Skeletal muscle cell (primary cell): ENCODE measurements at regions not wholly inside any gene's neighbourhood (a gene's known extent, or its start where the extent isn't known, plus 50 kb on each side); places are given as distances from the start of the nearest gene placed in this dataset.
"Not testable (repeated sequence)": the region's sequence is repeated elsewhere in the genome, so short reads cannot be mapped to it uniquely, and the experiment has no call there.

Experiments used
- DNase-seq: peaks from one replicate; pipeline ENCODE4 v3.0.0-alpha.2; 2010; ENCODE audit warnings: low read depth
- H3K4me3 ChIP-seq: 2 replicates; pipeline ENCODE4 v1.5.1; 2011; ENCODE audit warnings: low read depth, mild to moderate bottlenecking, control low read depth, low read length, moderate library complexity

DNA sequence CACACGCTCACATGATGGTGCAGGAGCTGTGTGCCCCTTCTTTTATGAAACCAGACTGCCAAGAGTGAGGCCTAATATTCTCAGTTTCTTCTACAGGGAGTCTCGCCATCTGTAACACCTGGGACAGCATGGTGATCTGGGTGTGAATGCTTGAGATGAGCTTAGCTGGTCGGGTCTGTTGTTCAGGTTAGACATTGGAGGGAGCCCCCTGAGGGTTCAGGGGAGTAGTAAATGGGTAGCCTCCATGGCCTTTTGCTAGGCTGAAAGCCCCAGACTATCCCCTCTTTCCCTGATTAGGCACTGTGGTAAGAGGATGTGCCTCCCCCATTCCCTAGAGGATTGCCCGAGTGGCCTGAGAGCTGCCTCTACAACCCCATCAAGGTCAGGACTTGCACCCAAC is 1916.1 kb downstream of the PCDH9 start:
- DNase-seq, result no peak
- no peak overlapping the region for H3K4me3 ChIP-seq

DNA sequence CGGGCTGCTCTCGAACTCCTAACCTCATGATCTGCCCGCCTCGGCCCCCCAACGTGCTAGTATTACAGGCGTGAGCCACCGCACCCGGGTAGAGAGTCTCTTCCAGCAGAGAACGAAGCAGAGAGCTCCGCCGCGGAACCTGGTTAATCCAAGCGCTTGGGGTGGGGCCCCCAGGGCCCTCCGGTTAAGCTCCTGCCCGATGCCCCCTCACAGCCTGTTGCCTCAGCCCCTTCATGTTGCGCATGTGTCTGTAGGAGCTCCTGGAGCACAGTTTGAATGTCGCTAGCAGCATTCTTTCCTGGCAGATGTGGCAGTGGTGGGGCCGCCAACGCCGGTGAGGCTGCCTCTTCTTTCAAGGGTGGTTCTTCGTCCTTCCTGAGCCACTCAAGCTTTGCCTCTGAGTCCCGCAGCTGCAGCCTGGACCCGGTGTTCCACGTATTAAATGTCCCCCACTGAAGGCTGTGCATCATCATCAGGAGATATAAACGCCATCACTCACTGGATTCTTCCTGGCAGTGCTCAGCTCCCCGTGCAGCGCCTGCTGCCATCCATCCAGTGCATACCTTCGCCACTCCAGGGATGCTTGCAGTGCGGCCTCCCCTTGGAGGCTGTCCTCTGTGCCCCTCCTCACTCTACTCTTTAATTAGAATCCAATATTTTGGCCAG is 1919.3 kb downstream of the PCDH9 start:
- no peak for DNase-seq
- no peak overlapping the region for H3K4me3 ChIP-seq

DNA sequence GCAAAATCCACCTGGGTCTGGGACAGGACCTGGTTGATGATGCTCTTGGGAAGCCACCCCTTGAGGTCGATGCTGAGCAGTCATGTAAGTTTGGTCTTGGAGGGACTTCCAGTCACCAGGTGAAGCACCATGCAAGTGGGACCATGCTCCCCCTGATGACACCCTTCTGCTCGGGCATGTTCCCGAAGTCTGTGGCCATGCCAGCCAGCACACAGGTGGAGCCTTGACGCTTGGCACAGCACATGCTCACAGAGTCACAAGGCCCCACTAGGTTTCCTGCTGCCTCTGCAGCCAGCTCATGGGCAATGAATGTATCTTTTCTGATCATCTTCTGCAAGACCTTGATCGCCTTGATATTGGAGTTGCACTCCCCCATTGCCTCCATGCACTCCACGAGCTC is 1920.2 kb downstream of the PCDH9 start:
- no peak overlapping the region for H3K4me3 ChIP-seq

DNA sequence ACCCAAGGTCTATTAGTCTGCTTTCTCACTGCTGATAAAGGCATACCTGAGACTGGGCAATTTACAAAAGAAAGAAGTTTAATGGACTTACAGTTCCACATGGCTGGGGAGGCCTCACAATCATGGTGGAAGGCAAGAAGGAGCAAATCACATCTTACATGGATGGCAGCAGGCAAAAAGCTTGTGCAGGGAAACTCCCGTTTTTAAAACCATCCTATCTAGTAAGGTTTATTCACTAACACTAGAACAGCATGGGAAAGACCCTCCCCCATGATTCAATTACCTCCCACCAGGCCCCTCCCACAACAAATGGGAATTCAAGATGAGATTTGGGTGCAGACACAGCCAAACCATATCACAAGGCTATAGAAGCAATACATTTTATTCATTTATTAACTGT is 1921.4 kb downstream of the PCDH9 start:
- H3K4me3 ChIP-seq, DNase-seq: not testable (repeated sequence)

More for the DNA sequence above, 1920.2 kb downstream of the PCDH9 start:
- no peak for DNase-seq

DNA sequence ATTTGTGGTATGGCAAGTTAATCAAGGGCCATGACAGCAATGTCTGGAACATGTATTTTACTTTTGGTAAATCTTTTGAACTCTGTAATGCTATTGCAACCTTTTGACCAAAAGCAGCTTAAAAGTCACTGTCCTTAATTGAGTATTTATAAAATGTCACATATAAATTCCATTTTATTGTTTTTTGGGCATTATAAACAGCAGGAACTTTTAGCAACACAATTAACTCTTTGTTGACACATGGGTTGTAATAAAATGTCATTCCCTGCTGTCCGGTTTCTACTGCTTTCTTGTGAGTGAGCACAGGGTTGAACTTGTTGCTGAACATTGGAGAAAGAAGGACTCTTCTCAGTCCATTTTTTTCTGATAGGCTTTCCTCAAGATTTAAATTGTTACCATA is 1923.1 kb downstream of the PCDH9 start:
- DNase-seq, result no peak
- H3K4me3 ChIP-seq, result no peak overlapping the region

DNA sequence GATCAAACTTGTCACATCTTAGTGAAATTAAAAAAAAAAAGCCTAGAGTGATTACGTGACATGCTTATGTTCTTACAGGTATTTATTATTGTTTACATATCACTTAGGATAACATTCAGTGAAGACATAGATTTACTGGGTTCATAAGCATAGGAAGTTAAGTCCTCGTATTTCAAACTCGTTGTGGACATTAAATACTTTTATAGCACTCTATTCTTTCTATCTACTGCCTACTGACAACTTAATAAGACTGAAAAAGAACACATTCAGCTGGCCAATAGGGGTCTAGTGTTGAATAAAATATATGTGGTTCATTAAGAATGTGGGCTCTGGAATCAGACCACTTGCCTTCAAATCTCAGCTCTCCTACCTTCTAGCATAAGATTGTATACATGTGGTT is 1927.4 kb downstream of the PCDH9 start:
- no peak overlapping the region for H3K4me3 ChIP-seq
- DNase-seq, result no peak

DNA sequence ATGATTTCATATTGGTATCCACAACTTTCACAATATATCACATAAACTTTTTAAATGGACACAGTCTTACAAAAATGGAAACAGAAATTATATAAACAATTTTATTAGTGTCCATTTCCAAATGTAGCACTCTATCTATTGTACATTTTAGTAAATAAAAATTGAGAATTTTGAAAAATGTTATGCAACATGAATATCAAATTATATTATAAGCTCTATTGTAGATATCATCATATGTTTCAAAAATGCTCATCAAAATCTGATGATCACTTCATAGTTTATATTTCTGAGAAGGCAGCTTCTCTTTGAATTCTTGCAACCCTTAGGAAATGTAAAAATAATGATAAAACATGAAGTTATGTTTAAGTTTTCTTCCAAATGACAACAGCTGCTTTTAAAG is 1928.6 kb downstream of the PCDH9 start:
- DNase-seq, result no peak

DNA sequence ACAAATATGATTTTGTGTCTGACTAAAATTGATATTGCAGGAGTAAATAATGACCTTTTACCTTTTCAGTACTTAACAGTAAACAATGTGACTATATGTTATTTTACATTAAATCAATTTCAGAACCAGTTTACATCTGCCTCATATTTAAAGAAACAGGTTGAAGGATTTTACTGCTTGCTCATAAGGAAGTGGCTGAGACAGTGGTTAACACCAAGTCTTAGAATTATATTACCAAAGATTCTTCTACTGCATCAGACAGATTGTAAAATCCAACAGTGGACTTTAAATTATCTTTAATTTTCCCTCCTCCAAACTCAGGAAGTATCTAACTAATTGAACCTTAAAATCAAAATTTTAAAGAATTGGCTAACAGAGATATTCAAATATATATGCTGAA is 1929.9 kb downstream of the PCDH9 start:
- H3K4me3 ChIP-seq, result no peak overlapping the region
- DNase-seq, result no peak

More for the DNA sequence above, 1928.6 kb downstream of the PCDH9 start:
- H3K4me3 ChIP-seq, result no peak overlapping the region

DNA sequence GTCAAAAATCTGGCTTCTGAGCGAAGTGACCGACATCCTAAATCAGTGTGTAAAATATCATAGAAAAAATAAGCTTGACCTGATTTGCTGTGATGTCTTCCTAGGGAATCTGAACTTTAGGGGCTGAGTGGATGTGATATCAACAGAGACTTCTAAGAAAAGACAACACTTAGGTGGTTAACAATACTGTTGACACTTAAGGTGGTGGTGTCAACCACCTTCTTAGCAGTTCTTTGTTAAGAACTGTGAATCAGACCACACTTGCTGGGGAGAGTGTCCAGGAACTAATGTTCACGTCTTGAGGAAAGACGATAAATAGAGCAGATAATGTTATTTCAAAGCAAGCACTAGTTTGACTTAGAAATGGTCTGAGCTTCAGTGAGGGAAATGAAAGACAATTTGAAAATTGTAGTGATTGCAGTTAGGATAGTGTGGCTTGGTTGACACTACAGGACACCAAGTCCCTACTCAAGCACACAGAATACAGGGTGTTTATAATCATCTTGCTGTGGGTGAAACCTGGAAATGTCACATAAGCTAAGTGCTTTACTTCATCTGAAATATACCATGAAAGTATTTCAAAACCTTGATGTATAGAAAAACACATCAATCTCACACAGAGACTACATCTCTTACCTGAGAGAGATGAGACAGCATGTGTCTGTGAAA is 1936.5 kb downstream of the PCDH9 start:
- no peak overlapping the region for H3K4me3 ChIP-seq
- no peak for DNase-seq

DNA sequence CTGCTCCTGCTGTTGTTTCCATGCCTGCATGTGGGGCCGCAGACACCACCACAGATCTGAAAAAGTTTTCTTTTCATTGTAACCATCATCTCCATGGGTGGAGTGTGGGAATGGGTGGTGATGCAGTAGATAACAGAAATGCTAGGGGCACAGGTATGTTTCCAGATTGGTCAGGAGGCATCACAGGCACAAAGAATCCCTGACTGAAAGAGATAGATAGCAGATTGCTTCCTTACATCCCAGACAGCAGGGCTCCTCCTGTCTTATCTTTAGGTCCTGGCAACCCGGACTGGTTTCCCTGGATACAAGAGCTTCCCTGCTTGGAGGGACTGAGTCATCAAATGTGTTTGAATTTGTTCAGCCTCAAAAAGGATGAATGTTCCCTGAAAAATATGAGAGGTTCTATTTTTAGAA is 1937.6 kb downstream of the PCDH9 start:
- H3K4me3 ChIP-seq, result no peak overlapping the region
- peak; percentile 47 for DNase-seq

DNA sequence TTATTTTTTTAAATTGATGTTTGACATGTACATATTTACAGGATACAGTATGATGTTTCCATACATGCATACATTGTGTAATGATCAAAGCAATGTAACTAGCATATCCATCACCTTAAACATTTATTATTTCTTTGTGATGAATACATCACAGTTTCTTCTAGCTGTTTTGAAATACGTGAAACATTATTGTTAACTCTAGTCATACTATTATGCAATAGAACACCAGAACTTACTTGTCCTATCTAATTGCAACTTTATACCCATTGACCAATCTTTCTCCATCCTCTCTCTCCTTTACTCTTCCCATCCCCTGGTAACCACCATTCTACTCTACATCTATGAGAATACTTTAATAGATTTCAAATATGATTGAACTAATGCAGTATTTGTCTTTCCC is 1942.7 kb downstream of the PCDH9 start:
- DNase-seq, result no peak

DNA sequence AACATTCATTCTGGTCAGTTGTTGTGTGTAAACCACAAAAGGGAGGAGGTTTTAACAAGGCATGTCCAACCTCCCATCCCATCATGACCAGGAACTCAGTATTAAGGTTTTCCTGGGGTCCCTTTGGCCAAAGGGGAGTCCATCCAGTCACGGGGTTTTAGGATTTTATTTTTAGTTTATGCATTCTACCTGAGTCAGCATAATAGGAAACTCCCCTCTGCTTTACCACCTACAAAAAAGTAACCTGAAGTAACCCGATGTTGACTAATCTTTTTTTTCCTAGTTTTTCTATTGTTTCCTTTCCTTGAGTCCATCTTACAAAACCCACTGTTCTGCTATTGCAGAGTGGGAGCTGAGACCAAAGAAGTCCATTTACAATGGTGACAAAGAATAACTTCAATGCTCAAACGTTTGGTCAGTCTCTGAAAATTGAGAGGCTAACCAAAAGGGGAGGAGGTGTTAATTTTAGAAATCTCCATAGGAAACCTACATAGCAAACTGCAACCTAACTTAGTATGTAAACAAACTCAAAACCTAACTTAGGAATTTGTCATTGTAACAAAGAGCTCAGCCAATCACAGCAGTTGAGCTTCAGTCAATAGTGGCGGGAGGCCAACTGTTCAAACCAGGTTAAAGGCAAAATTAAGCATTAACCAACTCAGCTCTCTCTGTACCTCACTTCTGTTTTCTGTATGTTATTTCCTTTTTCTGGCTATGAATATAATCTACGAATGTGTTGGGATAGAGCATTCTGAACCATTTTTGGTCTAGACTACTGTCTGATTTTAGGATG is 1954.1 kb downstream of the PCDH9 start:
- no peak for DNase-seq
- H3K4me3 ChIP-seq, result no peak overlapping the region

More for the DNA sequence above, 1942.7 kb downstream of the PCDH9 start:
- H3K4me3 ChIP-seq, result no peak overlapping the region

DNA sequence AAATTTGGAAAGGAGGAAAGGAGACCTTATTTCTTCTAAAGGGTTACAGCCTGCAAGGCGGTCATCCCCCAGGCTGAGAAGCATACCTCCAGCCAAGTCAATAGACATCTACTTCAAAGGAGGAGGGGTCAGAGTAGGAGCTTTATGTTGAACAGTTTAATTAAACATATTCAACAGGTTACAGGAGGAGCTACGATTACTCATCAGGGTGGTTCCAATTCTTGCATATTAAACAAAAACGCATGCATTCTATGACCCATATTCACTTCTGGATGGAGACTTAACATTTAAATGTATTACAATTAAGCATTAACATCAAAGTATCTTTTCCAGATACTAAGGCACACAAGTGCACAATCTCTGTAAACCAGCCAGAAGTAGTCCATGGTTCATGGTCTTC is 1955.0 kb downstream of the PCDH9 start:
- H3K4me3 ChIP-seq, result no peak overlapping the region
- DNase-seq, result no peak

DNA sequence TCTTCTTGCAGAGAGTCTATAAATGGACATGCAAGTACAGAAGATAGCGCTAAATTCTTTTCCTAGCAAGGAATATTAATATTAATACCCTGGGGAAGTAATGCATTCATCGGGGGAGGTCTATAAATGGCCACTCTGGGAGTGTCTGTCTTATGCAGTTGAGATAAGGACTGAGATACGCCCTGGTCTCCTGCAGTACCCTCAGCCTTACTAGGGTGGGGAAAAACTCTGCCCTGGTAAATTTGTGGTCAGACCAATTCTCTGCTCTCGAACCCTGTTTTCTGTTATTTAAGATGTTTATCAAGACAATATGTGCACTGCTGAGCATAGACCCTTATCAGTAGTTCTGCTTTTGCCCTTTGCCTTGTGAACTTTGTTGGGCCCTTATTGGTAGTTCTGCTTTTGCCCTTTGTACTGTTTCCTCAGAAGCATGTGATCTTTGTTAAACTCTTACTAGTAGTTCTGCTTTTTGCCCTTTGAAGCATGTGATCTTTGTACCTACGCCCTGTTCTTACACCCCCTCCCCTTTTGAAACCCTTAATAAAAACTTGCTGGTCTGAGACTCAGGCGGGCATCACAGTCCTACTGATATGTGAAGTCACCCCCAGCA is 1956.2 kb downstream of the PCDH9 start:
- H3K4me3 ChIP-seq, DNase-seq: not testable (repeated sequence)

DNA sequence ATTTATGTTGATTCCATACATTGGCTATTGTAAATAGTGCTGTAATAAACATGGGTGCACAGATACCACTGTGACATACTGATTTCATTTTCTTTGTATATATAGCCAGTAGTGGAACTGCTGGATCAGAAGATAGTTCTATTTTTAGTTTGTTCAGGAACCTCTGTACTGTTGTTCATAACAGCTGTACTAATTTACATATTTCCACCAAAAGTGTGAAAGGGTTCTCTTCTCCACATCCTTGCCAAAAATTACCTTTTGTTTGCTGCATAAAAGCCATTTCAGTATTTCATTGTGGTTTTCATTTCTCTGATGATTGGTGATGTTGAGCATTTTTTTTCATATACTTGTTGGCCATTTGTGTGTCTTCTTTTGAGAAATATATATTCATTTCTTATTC is 1962.1 kb downstream of the PCDH9 start:
- no peak for DNase-seq
- no peak overlapping the region for H3K4me3 ChIP-seq

DNA sequence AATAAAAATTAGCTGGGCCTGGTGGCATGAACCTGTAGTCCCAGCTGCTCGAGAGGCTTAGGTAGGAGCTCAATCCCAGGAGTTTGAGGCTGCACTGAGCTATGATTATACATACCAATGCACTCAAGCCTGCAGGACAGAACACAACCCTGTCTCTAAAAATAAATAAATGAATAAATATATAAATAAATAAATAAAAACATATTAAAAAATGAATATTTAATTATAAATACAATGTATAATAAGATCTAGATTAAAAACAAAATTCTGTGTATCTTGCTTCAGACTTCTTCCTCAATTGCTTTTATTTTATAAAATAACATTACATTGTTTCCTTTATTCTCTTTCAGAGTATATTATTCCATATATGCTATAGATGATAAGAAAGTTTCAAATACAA is 1964.1 kb downstream of the PCDH9 start:
- no peak overlapping the region for H3K4me3 ChIP-seq
- no peak for DNase-seq

DNA sequence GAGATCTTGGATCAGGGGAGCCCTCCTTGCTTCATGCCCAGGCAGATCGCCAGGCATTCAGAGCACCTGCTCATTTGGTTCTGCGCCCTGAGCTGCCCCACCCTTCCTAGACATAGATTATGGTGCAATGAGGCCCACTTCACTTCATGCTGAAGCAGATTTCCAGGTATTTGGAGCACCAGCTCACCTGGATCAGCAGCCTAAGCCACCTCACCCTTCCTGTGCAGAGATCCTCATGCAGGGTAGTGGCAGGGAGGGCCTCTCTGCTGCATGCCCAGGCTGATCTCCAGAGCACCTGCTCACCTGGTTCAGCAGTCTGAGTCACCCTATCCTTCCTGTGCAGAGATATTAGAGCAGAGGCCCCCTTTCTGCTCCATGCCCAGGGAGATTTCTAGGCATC is 1966.1 kb downstream of the PCDH9 start:
- H3K4me3 ChIP-seq, result no peak overlapping the region
- no peak for DNase-seq

DNA sequence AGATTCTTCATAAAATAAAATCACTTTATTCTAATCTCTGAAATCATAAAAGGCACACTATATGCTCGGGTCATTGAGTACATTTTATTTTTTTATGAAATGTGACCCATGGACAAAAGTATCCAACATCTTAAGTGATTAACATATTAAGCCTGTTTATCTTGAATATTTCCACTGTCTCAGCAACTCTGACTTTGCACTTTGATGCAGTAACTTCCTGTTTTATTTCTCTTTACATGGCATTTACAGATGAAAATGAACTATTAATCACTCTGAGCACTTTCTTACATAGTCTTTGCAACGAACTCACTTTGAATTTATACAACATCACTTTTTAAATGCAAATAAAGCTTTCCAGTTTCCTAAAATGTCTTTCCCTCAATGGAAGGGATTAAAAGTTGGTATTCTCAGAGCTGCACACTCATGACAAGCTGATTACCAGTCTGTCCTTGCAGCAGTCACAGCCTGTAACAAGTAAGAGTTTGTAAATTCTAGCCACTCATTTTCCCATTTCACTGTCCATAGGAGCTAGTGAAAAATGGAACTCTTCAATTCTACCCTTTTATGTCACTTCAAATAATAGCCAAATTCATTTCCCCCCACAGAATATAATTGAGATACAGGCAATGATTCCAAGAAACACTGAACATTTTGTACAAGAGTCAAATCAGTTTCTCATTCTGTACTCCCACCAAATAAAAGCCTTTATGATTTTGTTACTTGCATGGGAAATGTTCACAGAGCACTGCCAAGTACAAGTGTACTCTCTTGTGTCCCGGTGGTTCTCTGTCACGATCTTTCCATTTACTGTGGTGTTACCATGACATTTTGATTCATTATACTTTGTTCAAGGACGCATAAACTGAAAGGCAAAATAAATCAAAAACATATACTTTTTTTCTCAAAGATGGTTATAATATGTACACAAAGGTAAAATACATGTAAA is 1968.9 kb downstream of the PCDH9 start:
- no peak for DNase-seq
- no peak overlapping the region for H3K4me3 ChIP-seq

DNA sequence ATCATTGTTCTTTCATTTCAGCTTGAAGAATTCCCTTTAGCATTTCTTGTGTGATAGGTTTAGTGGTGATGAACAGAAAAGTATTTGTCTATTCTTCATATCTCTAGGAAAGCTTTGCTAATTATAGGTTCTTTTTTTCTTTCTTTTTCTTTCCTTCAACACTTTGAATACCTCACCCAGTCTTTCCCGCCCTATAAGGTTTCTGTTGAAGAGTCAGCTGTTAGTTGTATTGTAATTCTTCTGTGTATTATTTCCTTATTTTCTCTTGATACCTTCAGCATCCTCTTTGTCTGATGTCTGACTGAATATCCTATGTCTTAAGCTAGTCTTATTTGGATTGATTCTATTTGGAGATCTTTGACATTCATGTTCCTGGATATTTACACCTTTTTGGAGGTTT is 1989.4 kb downstream of the PCDH9 start:
- no peak for DNase-seq
- no peak overlapping the region for H3K4me3 ChIP-seq
